ENCODE measurements at regions not wholly inside any gene's neighbourhood (a gene's known extent, or its start where the extent isn't known, plus 50 kb on each side); places are given as distances from the start of the nearest gene placed in this dataset. TPM values are rescaled to one million over a fixed set of nuclear protein-coding genes. Genes with fewer than 3 reads are reported as not detected.
"Not testable (repeated sequence)": the region's sequence is repeated elsewhere in the genome, so short reads cannot be mapped to it uniquely, and the experiment has no call there.

GRCh38 chr12:33944703-33945437 lies 77.4 kb upstream of the ALG10 start:
- CTCF ChIA-PET: no interaction called here
- Histone ChIP-seq H3K36me3 (ENCODE audit: control insufficient read depth, insufficient read depth, low read length) (no peaks in the 10 kb centered on the region), H3K4me3 (ENCODE audit: low read depth, low read length) (no peak overlapping the region), H3K27me3 (ENCODE audit: control insufficient read depth, insufficient read depth, low read length) (no peaks in the 10 kb centered on the region)
- POLR2A ChIA-PET: no interaction called here
- TF ChIP-seq CTCF (IDR thresholded peaks at IDR 0.05; ENCODE audit: insufficient read depth, low read depth, low read length): no peak
- DNase-seq (ENCODE audit: low read depth): no peak

GRCh38 chr12:33945438-33945784 lies 76.9 kb upstream of the ALG10 start:
- no peak for DNase-seq (ENCODE audit: low read depth)
- Histone ChIP-seq H3K4me3 (ENCODE audit: low read depth, low read length) (no peak overlapping the region), H3K27me3 (ENCODE audit: control insufficient read depth, insufficient read depth, low read length) (no peaks in the 10 kb centered on the region), H3K36me3 (ENCODE audit: control insufficient read depth, insufficient read depth, low read length) (no peaks in the 10 kb centered on the region)
- POLR2A ChIA-PET: no interaction called here
- TF ChIP-seq CTCF (IDR thresholded peaks at IDR 0.05; ENCODE audit: insufficient read depth, low read depth, low read length): no peak
- CTCF ChIA-PET: no interaction called here

GRCh38 chr12:33966219-33966618 lies 56.1 kb upstream of the ALG10 start:
- DNase-seq (ENCODE audit: low read depth); H3K27me3 ChIP-seq (ENCODE audit: control insufficient read depth, insufficient read depth, low read length); POLR2A ChIA-PET; CTCF ChIA-PET; H3K4me3 ChIP-seq (ENCODE audit: low read depth, low read length); H3K36me3 ChIP-seq (ENCODE audit: control insufficient read depth, insufficient read depth, low read length): not testable (repeated sequence)

GRCh38 chr12:33967760-33968159 lies 54.5 kb upstream of the ALG10 start:
- Histone ChIP-seq H3K4me3 (ENCODE audit: low read depth, low read length) (no peak overlapping the region), H3K36me3 (ENCODE audit: control insufficient read depth, insufficient read depth, low read length) (no peaks in the 10 kb centered on the region), H3K27me3 (ENCODE audit: control insufficient read depth, insufficient read depth, low read length) (no peaks in the 10 kb centered on the region)
- POLR2A ChIA-PET: no interaction called here
- no peak for DNase-seq (ENCODE audit: low read depth)
- TF ChIP-seq CTCF (IDR thresholded peaks at IDR 0.05; ENCODE audit: insufficient read depth, low read depth, low read length): no peak
- CTCF ChIA-PET: no interaction called here

Small RNA genes lying in the stretch of these regions (small RNA-seq; reads per million reads assigned to genes)
- not detected for gene RNU6-400P (ENCODE audit: insufficient read length, low read depth, low replicate concordance)
- not detected for gene RNU6-472P (ENCODE audit: insufficient read length, low read depth, low replicate concordance)

Measured in BJ (cell line).